HL-60 (cell line): ENCODE measurements at regions not wholly inside any gene's neighbourhood (a gene's known extent, or its start where the extent isn't known, plus 50 kb on each side); places are given as distances from the start of the nearest gene placed in this dataset.

Experiments
- CTCF ChIP-seq: IDR thresholded peaks from one replicate; pipeline ENCODE4 v1.5.1; 2011; ENCODE audit warnings: low read length, control low read depth, inconsistent platforms; ENCODE audit not compliant: insufficient read depth
- POLR2AphosphoS5 ChIP-seq: IDR thresholded peaks from 2 replicates; pipeline ENCODE4 v1.6.1; 2012; ENCODE audit warnings: low read depth
- REST ChIP-seq: IDR thresholded peaks from 2 replicates; pipeline ENCODE4 v1.6.1; 2012; ENCODE audit warnings: low read depth; ENCODE audit not compliant: insufficient replicate concordance

GRCh38 chr1:192877283-192877886 is 68.5 kb downstream of the RGS2 start:
- peak; percentile 87 for TF ChIP-seq POLR2AphosphoS5
- no peak for TF ChIP-seq CTCF
- no peak for TF ChIP-seq REST
